DND-41 (cell line): ENCODE measurements at regions not wholly inside any gene's neighbourhood (a gene's known extent, or its start where the extent isn't known, plus 50 kb on each side); places are given as distances from the start of the nearest gene placed in this dataset.

Experiments
- ATAC-seq: fragments of 200-7000 bp; cut with Tn5 transposase; 3 replicates; pipeline ENCODE4 v1.9.1; 2021; ENCODE audit warnings: low read depth; ENCODE audit not compliant: insufficient read depth
- DNase-seq: peaks from one replicate; pipeline ENCODE4 v3.0.0-alpha.2; 2020
- H2AFZ ChIP-seq: 2 replicates; pipeline ENCODE4 v1.6.0; 2012; ENCODE audit warnings: low read depth, low read length
- H3K27ac ChIP-seq: 2 replicates; pipeline ENCODE4 v1.5.1; 2012; ENCODE audit warnings: low read length, inconsistent platforms
- H3K27me3 ChIP-seq: fragments of 200-600 bp; sonication (generic); 2 replicates; pipeline ENCODE4 v1.6.0; 2012; ENCODE audit warnings: low read length, mild to moderate bottlenecking, inconsistent platforms; ENCODE audit not compliant: insufficient read depth, poor library complexity
- H3K36me3 ChIP-seq: 2 replicates; pipeline ENCODE4 v1.5.1; 2012; ENCODE audit warnings: low read length, inconsistent platforms; ENCODE audit not compliant: insufficient read depth
- H3K4me1 ChIP-seq: 2 replicates; pipeline ENCODE4 v1.5.1; 2012; ENCODE audit warnings: mild to moderate bottlenecking, low read length; ENCODE audit not compliant: insufficient read depth
- H3K4me2 ChIP-seq: 2 replicates; pipeline ENCODE4 v1.6.0; 2012; ENCODE audit warnings: mild to moderate bottlenecking, moderate library complexity, low read length, inconsistent platforms; ENCODE audit not compliant: insufficient read depth
- H3K4me3 ChIP-seq, 2 experiments: fragments of 200-600 bp in 1 of 2; shearing (Covaris generic) in 1 of 2; 2 replicates each; pipeline ENCODE4 v1.5.1; 2012 to 2016; ENCODE audit warnings: inconsistent platforms in 2 of 2, low read length in 2 of 2, mild to moderate bottlenecking in 2 of 2, low read depth in 1 of 2, moderate library complexity in 1 of 2
- H3K79me2 ChIP-seq: 2 replicates; pipeline ENCODE4 v1.6.0; 2012; ENCODE audit warnings: low read length, inconsistent platforms; ENCODE audit not compliant: insufficient read depth
- H3K9ac ChIP-seq: 2 replicates; pipeline ENCODE4 v1.6.0; 2012; ENCODE audit warnings: low read depth, mild to moderate bottlenecking, inconsistent platforms, low read length, moderate library complexity
- H3K9me3 ChIP-seq: 2 replicates; pipeline ENCODE4 v1.5.1; 2012; ENCODE audit warnings: low read length, moderate library complexity, mild to moderate bottlenecking, inconsistent platforms; ENCODE audit not compliant: insufficient read depth, severe bottlenecking
- H4K20me1 ChIP-seq: 2 replicates; pipeline ENCODE4 v1.6.0; 2012; ENCODE audit warnings: low read length; ENCODE audit not compliant: insufficient read depth
- EZH2 ChIP-seq: IDR thresholded peaks from 3 replicates; pipeline ENCODE4 v1.6.1; 2012; ENCODE audit warnings: borderline replicate concordance, low read depth, mild to moderate bottlenecking, moderate library complexity, low read length, inconsistent platforms; ENCODE audit not compliant: severe bottlenecking
- TF ChIP-seq, protein P1 (sequence below): IDR thresholded peaks from 2 replicates; pipeline ENCODE4 v1.5.1; 2012; ENCODE audit warnings: borderline replicate concordance, low read length, moderate library complexity, mild to moderate bottlenecking; ENCODE audit not compliant: poor library complexity, severe bottlenecking; ENCODE audit errors: extremely low read depth

DNA sequence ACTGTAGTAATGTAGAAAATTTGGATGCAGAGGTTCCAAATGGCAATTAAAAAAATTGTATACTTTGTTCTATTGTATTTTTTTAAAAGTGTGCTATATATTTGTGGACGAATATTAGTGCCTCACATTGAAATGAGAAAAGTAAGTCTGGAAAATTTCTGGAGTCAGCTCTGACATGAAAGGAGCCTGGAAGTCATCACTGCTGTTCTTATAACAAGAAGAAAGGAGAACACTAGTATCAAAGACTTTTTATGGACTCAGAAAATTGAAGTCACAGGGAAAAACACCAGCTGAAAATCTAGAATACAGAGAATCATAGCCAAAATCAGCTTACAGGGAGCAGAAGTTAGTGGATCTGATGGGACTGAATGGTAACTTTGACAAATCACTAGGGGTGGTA lies 1450.7 kb upstream of the SPRY2 start:
- Histone ChIP-seq H3K4me2 (no peak overlapping the region), H3K9me3 (no peaks in the 10 kb centered on the region), H3K27me3 (no peaks in the 10 kb centered on the region), H3K36me3 (no peaks in the 10 kb centered on the region), H2AFZ (no peak overlapping the region), H3K4me1 (no peaks in the 10 kb centered on the region), H4K20me1 (no peaks in the 10 kb centered on the region), H3K9ac (no peak overlapping the region), H3K4me3 (no peak overlapping the region), H3K79me2 (no peaks in the 10 kb centered on the region), H3K27ac (no peak overlapping the region)
- ATAC-seq (no peak), DNase-seq (no peak)
- no peak for TF ChIP-seq EZH2
- TF ChIP-seq, protein P1, sequence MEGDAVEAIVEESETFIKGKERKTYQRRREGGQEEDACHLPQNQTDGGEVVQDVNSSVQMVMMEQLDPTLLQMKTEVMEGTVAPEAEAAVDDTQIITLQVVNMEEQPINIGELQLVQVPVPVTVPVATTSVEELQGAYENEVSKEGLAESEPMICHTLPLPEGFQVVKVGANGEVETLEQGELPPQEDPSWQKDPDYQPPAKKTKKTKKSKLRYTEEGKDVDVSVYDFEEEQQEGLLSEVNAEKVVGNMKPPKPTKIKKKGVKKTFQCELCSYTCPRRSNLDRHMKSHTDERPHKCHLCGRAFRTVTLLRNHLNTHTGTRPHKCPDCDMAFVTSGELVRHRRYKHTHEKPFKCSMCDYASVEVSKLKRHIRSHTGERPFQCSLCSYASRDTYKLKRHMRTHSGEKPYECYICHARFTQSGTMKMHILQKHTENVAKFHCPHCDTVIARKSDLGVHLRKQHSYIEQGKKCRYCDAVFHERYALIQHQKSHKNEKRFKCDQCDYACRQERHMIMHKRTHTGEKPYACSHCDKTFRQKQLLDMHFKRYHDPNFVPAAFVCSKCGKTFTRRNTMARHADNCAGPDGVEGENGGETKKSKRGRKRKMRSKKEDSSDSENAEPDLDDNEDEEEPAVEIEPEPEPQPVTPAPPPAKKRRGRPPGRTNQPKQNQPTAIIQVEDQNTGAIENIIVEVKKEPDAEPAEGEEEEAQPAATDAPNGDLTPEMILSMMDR: no peak

GRCh38 chr13:81781471-81781870 lies 1440.5 kb upstream of the SPRY2 start:
- H3K4me3 ChIP-seq: no peak overlapping the region
- no peaks in the 10 kb centered on the region for H3K36me3 ChIP-seq
- no peaks in the 10 kb centered on the region for H3K79me2 ChIP-seq
- H3K9ac ChIP-seq: no peak overlapping the region
- ATAC-seq (no peak), DNase-seq (no peak)
- no peaks in the 10 kb centered on the region for H4K20me1 ChIP-seq
- no peak overlapping the region for H3K4me2 ChIP-seq
- no peaks in the 10 kb centered on the region for H3K9me3 ChIP-seq
- H3K27ac ChIP-seq: no peak overlapping the region
- H2AFZ ChIP-seq: no peak overlapping the region
- TF ChIP-seq EZH2: no peak
- TF ChIP-seq, protein P1: no peak
- no peaks in the 10 kb centered on the region for H3K27me3 ChIP-seq
- no peaks in the 10 kb centered on the region for H3K4me1 ChIP-seq

DNA sequence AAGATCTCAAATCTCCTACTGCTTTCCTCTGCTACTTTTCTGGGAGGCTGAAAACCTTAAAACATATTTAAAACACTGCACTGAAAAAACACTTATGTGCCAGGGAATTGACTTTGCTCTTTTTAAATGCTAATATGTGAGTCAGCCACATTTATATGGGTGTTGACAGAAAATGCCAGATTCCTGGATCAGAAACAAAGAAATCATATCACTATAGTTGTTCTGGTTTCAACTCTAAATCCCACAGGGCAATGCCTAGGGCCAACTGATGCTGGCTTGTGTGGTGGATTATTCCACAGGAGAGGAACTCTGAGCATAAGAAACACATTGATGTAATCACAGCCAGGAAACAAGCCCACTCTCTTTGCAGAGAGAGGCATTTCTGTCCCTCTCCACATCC lies 1439.0 kb upstream of the SPRY2 start:
- no peaks in the 10 kb centered on the region for H3K9me3 ChIP-seq
- no peak overlapping the region for H3K4me3 ChIP-seq
- no peak overlapping the region for H2AFZ ChIP-seq
- no peak overlapping the region for H3K4me2 ChIP-seq
- H4K20me1 ChIP-seq: no peaks in the 10 kb centered on the region
- H3K27me3 ChIP-seq: no peaks in the 10 kb centered on the region
- no peaks in the 10 kb centered on the region for H3K4me1 ChIP-seq
- TF ChIP-seq, protein P1: no peak
- no peak for TF ChIP-seq EZH2
- DNase-seq (no peak), ATAC-seq (no peak)
- no peak overlapping the region for H3K9ac ChIP-seq
- no peaks in the 10 kb centered on the region for H3K36me3 ChIP-seq
- H3K27ac ChIP-seq: no peak overlapping the region
- no peaks in the 10 kb centered on the region for H3K79me2 ChIP-seq

- Histone ChIP-seq H3K4me3 (no peak overlapping the region), H3K27ac (no peak overlapping the region), H3K36me3 (no peaks in the 10 kb centered on the region), H4K20me1 (no peaks in the 10 kb centered on the region), H3K27me3 (no peaks in the 10 kb centered on the region), H3K4me2 (no peak overlapping the region), H3K9me3 (no peaks in the 10 kb centered on the region), H3K4me1 (no peaks in the 10 kb centered on the region), H3K79me2 (no peaks in the 10 kb centered on the region), H3K9ac (no peak overlapping the region), H2AFZ (no peak overlapping the region)
- no peak for TF ChIP-seq EZH2
- TF ChIP-seq, protein P1: no peak
- DNase-seq (no peak), ATAC-seq (no peak)
These were observed 1437.4 kb upstream of the SPRY2 start for GRCh38 chr13:81778350-81778749.
